HG03565 (cell line): ENCODE measurements at regions not wholly inside any gene's neighbourhood (a gene's known extent, or its start where the extent isn't known, plus 50 kb on each side); places are given as distances from the start of the nearest gene placed in this dataset.

Experiments
- ATAC-seq: cut with Tn5 transposase; IDR thresholded peaks from one replicate; pipeline ENCODE4 v1.9.1; 2021; ENCODE audit warnings: mild to moderate bottlenecking, moderate library complexity; ENCODE audit not compliant: unreplicated experiment

DNA sequence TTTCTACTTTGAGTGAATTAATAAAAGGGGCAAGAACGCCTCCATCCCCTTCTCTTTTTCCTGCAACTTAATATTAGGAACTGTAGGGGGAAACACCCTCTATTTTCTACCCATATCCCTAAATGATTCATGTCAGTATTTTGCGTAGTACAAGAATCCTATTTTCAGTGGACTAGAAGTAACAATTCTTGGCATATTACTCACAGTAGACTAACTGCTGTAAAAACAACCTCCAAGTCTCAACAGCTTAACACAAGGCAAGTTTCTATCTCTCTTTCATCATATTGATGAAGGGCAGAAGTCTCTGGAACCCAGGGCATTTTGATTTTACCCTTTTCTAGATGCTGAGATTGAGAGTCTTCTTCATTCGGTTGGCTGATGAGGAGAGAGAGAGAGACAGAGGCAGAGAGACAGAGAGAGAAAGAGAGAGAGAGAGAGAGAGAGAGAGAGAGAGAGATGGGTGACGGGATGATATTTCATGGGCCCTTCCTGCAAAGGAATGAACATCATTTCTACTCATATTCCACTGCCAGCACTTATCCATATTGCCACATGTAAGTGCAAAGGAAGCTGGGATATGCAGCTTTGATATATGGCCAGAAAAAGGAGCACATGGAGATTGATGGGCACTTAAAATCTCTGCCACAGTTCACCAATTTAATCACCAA is 481.6 kb downstream of the LPIN1 start:
- no peak for ATAC-seq

DNA sequence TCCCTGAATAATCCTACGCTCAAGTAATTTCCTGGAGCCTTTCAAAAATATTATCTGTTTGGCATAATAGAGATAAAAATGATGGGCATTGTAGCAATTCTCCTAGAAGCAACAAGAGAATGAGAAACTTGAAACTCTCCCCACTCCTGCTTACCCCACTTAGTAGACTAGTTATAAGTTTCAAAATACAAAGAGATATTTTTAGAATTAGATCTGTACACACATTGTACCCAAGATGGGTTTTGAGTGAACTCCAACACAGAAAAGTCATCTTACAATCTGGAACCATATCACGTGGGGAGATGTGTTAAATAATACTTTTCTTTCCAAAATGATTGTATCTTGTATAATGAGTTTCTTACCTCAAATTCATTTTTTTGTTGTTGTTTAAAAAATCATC is 484.9 kb downstream of the LPIN1 start:
- ATAC-seq = no peak

DNA sequence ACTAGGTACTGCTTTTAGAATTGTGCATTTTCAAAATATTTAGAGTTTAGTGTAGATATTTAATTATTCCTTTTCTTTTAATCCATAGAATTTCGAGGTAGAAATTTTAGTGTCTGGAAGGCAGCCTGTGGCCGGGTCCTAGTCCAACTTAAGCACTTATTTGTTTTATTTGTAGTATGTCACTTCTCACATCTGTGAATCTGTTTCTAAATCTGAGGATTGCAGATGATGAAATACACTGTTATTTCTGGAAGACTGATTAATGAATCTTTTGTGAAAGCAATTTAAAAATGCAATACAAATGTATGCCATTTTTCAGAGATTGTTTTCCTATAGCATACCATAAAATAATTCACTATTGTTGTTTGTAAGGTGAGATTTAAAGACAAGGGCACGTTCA is 483.9 kb upstream of the TRIB2 start:
- no peak for ATAC-seq

DNA sequence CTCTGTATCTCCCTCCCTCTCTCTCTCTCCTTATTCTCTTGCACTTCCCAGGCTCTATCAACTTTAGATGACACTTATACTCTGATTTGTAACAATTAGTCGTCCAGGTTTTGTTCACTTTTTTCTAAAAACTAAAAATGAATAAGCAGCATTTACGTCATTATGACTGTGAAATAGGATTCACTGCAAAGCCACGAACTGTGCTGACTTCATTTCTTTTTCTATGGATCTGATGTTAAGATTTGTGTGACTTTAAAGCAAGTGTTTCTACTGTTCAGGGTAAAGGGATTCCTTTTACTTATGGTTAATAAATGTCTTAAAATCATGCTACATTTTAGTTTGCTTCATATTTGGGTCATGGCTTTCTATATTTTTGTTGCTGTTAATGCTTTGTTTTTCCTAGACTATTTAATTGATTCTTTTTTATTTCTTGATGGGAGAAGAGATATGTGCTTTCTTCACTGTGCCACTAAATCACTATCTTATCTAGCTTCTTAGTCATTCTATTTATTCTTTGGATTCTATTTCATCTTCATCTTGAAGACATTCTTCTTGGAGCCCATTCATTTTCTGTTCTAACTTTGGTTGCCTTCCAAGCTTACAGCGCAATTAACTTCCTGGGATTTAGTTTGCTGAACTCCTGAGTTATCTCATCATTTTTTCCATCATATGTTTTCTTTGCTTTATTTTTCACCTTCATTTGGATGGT is 480.4 kb upstream of the TRIB2 start:
- ATAC-seq = no peak

DNA sequence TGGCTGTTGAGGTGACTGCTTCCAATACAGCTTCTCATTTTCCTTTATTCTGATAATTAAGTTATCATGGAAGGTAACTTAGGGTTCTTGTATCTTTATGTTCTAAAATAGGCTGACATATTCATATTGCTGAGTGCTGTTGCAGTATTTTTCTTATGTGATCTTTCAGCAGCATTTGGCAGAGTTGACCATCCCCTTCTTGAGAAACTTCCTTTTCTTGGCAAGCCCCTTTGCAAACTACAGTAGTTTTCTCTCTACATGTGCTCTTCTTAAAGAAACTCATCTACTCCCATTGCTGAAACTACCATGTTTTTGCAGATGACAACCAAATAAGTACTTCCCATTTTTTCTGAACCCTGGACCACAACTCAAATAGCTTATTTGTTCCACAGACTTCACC is 476.5 kb upstream of the TRIB2 start:
- no peak for ATAC-seq

DNA sequence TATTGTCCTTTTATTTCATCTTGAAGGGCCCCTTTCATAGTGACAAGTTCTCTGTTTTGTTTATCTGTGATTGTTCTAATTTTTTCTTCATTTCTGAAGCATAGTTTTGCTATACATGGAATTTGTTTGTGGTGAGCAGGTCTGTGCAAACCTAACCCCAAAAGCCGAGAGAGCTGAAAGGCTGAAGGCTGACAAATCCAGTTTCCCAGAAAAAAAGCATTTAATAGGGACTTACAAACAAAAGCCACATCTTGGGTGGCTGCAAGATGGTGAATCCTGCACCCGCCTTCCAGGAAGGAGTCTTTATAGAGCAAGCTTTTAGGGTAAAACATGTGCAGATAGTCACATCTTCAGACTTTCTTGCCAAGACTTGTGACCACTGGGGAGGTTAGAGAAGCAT is 473.4 kb upstream of the TRIB2 start:
- ATAC-seq = no peak

DNA sequence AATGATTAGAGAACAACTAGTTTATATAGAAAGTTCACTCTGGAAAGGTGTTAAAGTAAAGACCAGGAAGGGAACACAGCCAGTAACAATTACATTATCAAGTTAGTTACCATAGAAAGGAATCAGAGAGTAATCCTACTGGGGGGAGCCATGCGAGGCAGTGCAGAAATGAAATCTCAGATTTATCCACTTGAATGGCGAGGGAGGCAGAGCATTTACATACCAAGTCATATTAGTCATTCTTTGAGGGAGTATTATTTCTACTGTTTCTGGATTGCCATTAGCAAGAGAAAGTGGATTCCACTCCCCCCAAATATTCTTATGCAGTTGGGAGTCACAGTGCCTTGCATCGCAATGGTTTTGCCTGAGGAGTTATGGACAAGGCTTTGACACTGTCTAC is 472.7 kb upstream of the TRIB2 start:
- no peak for ATAC-seq

DNA sequence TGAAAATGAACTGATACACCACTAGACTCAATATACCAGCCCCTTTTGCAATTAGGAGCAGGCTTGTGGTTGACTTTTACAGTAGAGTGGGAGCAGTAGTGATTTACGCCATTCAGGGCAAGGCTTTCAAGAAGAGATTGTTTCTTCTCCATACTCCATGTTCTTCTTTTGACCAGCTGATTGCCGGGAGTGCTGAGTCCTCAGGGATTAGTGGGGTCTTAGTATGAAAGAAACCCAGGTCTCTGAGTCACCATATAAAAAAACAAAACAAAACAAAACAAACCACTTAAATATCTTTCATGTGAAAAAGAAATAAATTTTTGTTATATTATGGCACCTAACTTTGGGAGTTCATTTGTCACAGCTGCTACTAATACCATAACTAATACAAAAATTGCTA is 465.6 kb upstream of the TRIB2 start:
- no peak for ATAC-seq

DNA sequence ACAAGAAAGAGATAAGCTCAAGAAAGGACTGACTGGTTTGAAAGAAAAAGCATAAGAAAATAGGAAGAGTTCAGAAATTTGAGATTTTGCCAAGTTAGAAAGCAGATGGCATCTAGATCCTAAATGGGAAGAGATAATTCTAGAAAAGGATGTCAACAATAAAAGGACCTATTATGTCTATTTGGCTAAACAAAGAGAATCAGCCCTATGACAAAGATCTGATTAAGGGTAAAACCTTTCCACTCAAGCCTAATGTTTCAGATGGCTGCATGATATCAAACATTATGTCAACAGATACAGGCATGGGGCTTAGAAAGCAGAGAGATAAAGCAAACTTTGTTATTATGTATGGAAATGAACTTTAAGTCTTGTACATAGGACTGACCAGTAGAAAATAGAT is 465.0 kb upstream of the TRIB2 start:
- no peak for ATAC-seq

DNA sequence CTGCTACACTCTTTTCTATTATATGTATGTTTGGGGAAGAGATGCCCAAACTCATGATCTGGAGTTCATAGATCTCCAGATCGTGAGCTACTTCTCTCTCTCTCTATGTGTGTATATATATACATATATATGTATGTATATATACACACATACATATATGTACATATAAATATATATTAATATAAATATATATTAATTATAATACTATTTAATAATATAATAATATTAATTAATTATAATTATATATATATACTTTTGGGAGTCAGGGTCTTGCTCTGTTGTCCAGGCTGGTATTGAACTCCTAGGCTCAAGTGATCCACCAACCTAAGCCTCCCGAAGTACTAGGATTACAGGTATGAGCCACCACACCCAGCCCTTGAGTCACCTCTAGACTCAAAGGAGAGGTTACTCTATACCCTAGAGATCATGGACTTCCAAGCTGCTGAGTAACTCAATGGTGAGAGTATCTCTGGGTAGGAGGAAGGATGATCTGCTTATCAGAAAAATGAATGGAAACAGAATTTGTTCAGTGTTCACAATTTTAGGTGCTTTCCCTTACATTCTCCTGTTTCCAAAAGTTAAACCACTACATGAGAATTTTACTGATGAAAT is 463.5 kb upstream of the TRIB2 start:
- no peak for ATAC-seq

DNA sequence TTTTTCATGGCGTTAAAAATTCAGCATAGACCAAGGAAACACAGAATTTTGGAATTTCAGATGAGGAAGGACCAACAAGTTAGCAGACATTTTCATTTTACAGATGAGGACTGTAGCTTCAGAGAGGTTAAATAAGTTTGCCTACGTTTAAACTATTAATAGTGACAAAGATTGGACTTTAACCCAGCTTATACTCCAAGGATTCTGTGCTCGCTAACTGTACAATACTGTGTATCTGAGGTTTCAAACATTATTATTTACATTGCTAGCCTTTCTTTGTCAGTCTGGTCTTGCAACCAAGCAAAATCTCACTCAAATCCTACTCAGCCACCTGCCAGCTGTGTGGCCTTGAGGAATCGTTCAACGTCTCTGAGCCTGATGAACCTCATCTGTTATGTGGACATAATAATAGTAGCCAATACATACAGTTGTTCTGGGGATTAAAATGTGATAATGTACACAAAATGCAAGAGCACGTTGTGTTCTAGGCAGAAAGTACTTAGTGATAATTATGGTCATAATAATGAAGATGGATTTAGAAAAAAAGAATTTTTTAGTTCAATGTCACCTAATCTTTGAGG is 462.4 kb upstream of the TRIB2 start:
- no peak for ATAC-seq

DNA sequence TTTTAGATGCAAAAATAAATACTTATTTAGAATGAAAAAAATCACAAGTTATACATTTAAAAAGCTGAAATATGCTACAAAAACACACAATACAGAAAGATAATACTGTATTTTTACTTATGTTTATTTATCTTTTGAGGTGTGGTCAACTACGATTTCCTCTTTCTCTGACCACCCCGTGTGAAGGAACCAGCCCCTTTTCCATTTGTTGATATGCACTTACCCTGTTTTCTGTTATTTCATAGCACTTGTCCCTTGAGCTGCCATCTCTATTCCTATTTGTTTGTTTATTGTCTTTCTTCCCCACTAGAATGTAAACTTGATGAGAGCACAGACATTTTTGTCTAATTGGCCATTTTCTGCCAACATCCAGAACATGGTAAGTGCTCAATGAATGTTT is 460.5 kb upstream of the TRIB2 start:
- no peak for ATAC-seq

DNA sequence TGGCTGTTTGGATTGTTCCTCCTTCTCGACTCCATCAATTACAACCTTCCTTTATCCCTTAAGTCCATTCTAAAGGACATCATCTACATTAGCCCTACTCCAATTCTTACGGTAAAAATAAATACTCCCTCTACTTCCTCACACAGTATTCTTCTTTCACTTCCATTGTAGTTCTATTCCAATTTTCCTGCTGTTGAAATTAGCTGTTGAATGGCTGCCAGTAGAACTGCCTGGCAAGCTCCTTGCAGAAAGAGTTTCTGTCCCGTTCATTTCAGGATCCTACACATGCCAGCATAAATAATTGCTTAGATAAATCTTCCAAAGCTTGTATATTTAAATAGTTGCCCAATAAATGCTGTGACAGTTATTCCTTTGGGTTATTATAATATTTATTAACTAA is 459.3 kb upstream of the TRIB2 start:
- no peak for ATAC-seq

DNA sequence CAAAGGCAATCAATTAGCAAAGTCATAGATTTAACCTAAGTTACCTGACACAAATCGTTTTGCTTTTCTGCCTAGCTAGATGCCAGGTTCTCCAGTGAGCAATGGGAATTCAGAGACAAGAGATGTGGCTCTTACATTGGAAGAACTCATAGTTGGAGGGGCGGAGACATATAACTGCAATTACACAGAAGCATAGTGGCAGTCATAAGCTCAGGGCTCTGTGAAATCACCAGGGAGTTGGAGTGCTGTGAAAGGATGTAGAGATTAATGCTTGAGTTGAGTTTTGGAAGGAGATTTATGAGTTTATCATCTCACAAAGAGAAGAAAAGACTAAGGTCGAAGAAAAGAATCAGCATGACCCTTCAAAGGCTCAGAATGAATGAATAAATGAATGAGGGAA is 457.2 kb upstream of the TRIB2 start:
- no peak for ATAC-seq

DNA sequence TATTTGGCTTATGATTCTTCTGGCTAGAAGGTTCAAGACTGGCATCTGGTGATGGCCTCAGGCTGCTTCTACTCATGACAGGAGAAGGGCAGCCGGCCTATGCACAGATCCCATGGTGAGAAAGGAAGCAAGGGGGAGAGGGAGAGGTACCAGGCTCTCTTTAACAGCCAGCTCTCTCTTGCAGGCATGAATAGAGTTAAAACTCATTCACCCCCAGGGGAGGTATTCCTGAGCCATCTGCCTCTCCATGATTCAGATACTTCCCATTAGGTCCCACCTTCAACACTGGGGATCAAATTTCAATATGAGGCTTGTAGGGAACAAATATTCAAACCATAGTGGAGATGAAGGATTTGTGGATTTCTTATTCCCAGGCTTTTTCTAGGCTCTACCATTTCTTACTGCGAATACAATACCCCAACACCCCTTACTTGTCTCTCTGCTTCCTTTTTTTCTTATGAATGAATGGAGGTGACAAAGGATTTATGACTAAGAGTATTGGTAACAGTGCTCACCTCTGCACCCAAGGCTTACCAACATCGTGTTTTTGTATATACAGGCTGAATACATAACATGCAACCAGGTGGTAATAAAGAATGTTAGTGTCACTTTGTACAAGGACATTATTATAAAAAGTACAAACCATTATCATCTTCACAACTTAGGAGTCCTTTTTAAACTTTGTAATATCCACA is 454.6 kb upstream of the TRIB2 start:
- ATAC-seq = peak; percentile 17

DNA sequence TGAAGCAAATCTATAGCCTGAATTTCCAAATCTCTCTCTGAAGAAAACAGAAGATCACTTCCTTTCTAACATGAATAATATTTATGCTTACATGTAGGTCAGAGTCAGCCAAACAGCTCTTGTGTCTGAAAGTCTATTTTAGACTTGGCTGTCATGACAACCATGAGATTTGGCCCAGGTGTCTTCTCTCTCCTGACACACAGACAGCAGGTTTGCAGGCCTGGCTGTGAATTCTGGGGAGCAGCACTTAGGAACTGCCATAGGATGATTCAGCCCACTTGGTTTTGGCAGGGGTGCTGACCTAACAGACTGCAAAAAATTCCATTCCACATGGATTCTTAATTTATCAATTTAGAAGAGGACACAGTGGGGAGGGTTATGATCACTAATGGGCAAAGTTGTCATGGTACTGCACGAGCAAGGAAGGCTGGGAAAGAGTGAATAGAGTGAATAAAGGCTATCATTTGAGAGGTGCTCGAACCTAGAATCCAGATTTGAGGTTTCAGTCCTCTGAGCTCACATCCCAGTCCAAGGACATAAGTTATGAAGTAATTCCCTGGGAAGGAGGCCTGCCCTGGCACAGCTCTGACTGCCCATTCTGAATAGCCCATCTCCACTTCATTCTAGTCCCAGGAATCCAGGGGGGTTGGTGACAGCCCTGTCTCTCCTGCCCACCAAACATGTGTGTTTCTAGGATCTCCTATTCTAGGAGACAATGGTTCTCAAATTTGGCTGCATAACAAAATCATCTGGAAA is 453.9 kb upstream of the TRIB2 start:
- peak; percentile 48 for ATAC-seq

DNA sequence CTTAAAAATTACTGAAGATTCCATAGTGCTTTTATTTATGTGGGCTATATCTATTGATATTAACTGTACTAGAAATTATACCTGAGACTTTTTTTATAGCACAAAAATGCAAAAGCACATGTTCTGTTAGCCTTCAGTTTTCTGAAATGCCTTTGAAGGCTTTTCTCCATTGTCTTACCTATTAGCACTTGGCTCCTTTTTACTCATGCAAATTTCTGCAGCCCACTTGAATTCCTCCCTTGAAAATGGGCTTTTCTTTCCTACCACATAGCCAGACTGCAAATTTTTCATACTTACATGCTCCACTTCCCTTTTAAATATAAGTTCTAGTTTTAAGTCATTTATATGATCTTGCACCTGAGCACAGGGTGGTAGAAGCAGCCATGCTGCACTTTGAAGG is 453.0 kb upstream of the TRIB2 start:
- no peak for ATAC-seq

DNA sequence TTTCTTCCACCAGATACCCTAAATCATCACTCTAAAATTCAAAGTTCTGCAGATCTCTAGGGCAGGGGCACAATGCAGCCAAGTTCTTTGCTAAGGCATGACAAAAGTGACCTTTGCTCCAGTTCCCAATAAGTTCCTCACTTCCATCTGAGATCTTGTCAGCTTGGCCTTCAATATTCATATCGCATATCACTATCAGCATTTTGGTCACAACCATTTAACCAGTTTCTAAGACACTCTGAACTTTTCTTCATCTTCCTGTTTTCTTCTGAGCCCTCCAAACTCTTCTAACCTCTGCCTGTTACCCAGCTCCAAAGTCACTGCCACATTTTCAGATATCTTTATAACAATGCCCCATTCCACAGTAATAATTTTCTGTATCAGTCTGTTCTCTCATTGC is 452.6 kb upstream of the TRIB2 start:
- ATAC-seq = no peak

DNA sequence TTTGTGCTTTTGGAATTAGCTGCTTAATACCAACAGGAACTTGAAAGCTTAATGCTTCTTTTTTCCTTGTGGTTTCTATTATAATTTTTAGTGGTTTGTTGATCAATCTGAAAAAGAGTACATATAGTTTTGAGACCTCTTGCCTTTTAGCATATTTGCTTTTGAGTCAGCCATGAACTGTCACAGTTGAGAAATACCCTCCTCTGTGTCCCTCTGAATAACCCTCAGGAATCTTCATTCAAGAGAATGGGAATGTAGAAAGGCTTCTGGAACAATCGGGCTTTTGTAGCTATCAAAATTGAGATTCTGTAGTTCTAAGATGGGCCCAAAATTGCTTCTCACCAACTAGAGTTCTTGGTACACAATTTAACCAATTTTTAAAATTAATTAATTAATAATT is 451.1 kb upstream of the TRIB2 start:
- no peak for ATAC-seq

DNA sequence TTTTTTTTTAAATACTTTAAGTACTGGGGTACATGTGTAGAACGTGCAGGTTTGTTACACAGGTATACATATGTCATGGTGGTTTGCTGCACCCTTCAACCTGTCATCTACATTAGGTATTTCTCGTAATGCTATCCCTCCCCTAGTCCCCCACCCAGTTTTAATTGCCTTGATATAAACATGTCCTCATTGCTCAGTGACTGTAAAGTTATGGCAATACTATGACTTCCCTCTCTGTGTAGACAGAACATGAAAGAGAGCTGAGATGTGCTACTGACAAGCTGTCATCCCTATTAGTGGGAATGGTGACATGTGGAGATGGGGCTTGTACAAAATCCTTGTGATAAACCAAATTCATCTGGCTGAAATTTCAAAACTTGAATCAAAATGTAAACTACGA is 449.7 kb upstream of the TRIB2 start:
- no peak for ATAC-seq
